HG02852 (cell line): ENCODE measurements at regions not wholly inside any gene's neighbourhood (a gene's known extent, or its start where the extent isn't known, plus 50 kb on each side); places are given as distances from the start of the nearest gene placed in this dataset.

Experiments used
- ATAC-seq: cut with Tn5 transposase; IDR thresholded peaks from one replicate; pipeline ENCODE4 v1.9.1; 2021; ENCODE audit warnings: mild to moderate bottlenecking, moderate library complexity; ENCODE audit not compliant: unreplicated experiment

DNA sequence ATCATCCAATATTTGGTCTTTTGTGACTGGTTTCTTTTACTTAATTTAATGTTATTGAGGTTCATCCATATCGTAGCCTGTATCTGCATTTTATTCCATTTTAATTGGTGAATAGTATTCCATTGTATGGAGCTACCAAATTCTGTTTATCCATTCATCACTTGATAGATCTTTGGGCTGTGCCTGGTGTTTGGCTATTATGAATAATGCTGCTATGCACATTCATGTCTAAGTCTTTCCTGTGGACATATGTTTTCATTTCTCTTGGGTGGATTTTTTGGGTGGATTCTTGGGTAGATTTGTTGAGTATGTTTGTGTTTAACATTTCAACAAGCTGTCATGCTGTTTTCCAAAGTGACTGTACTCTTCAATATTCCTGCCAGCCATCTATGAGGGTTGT, 52.5 kb upstream of the NEDD4L start:
- ATAC-seq: no peak

DNA sequence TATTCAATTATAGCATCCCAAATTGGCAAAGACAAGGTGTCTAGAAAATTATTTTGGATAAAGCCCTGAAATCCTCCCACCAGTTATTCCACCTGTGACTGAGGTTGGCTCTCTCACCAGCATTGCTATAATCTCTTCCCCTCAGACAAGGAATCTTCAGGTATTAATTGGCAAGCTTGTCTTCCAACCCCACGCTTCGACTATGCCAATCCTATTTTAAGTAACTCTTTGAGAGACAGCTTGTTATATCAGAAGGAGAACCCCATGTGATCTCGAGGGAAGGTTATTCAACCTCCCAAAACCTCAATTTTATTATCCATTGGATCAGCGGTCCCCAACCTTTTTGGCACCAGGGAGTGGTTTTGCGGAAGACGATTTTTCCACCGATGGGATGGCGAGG, 54.5 kb upstream of the NEDD4L start:
- no peak for ATAC-seq

DNA sequence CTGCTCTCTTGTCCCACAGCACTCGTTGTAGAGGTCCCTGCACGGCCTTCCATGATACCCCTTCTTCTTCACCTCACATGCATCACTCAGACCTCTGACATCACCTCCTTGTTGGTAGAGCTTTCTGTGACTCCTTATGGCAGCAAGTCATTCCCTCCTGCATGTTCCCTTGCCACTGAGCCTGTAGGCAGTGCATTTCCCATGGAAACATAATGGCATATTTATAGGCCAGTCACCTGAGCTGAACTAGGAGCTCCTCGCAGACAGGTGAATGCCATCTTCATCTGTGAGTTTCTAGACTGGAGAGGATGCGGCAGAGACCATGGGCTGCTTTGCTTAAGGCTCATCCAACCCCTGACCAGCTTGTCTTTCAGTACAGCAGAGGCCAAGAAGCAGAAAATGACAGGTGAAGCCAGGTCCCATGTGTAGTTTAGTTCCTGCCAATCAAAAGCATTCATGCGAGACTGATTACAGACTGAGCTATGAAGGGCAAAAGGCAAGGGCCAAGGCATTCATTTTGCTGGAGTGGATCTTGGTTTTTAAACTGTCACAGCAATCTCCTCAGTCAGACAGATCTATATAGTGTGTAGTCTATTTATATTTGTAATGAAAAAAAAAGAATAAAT, 59.4 kb upstream of the NEDD4L start:
- no peak for ATAC-seq

DNA sequence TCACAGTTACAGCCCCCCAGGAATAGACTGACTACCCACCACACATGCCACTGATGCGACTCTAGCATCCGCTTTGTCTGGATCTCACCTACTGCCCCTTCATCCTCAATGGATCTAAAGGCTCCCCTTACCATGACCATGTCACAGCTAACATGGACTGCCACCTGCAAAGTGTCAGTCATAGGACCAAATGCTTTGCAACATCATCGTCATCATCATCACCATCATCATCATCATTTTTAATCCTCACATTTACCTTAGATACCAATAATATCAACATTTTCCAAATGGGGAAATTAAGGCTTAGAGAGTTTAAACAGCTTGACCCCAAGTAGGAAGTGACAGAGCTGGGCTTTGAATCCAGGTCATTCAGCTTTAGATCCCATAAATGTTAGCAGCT, 60.1 kb upstream of the NEDD4L start:
- ATAC-seq: no peak

DNA sequence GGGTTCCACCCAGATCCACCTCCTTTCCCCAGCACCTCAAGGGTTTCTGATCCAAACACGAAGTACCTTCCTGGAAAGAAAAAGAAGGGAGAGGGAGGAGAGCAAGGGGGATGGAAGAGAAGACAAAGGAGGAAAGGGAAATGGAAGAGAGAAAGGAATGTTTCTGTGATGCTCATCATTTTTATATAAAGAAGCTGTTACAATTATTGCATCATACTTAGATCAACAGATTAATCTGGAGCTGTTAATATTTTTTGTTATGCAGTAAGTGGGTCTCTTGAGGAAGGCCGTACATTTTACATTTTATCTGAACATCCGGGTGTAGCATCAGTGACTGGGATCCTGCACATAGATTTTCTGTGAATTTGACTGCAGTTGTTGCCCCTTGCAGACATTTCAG, 60.6 kb upstream of the NEDD4L start:
- no peak for ATAC-seq

DNA sequence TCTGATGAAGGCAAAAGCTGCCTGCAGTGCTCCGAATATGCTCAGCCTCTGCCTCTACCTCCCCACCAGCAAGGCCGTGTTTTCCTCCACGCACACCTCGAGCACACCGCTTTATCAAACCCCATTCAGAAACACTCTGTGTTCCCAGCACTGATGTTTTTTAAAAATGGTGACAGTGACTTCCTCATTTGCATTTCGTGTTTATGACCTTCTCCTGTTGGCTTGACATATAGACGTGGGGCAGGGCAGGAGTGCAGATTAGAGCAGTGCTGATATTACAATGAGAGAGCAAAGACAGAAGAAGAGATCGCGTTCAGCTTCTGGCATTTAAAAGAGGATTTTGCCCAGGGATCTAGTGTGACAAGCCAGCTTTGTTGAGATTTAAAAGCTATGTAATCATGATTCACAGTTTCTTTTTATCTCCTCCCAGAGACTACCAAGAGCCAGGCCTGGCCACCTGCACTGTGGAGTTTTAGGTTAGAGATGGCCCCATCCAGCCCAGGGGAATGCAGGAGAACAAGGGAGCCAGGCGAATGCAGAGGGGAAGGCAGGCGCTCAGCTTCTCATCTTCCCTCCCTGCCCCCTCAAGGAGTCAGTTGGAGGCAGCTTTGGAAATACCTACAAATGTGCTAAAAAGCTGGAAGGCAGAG, 61.5 kb upstream of the NEDD4L start:
- ATAC-seq: no peak

DNA sequence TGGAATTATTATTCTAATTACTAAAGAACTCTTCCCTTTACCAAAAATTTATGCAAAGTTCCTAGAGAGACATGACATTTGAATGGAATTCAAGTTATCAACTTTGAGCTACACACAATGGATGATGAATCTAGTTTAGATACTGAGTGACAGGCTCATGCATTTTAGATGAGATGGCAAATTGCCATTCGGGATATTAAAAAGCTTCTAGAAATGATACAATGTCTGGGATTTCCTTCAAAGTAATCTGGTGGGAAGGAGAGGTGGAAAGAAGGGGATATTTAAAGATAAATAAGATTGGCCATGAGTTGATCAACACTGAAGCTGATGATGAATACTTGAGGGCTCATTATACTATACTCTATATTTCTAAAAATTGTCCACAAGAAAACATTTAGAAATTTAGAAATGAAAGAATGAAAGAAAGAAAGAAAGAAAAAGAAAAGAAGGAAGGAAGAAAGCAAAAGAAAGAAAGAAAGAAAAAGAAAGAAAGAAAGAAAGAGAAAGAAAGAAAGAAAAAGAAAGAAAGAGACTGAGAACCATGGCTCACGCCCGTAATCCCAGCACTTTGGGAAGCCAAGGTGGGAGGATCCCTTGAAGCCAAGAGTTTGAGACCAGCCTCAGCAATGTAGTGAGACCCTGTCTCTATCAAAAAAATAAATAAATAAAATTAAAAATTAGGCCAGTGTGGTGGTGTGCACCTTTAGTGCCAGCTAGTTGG, 62.6 kb upstream of the NEDD4L start:
- no peak for ATAC-seq

DNA sequence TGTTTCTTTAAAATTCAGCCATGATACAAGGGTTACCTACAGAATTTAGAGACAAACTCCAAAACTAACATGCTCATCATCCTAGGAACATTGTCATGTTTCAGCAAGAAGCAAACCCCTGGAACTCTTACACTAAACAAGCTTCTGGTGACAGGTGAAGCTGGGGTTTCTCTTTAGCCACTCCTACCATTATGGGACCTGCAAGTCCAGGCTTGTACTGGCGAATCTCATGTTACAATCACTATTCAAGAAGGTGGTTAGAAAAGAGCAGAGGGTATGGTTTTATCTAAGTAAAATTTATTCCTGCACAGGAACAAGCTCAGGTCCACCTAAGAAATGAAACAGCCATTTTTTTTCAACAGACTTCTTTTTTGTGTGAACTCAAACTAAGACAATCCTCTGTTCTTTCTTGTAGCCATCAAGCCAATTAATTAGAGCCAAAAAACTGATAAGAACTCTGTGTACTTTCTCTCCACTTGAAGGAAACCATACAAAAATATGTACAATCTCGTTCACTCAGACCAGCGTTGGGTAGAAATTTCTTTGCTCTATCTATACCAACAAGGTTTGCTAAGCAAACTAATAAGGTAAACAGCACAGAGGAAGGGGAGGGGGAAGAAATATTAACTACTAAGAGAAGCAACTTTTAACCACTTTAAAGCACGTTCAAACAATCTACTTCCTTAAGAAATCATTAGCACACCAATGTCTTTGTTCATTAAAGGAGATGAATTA, 63.3 kb upstream of the NEDD4L start:
- ATAC-seq: no peak

DNA sequence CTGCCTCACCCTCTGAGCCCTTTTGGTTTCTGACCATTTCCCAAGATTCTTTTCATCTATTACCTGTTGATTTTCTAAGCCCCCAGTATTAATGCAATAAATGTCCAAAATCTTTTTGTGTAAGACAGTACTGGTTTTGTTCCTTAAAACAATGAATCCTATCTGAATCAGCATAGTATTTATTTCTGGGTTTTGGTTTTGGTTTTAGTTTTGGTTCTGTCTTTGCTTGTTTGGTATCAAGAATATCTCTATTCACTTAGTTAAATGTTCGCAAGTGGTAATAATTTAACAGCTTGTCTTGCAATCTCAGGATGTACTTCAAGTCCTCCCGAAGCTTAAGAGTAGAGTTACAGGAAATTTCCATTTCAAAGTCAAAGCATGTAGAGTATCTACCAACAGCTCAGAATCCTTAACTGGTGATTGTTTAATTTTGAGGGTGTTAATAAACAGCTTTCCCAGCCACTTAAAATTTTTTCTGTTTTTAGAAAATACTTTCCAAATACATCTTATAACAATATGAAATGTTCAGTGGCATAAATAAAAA, 67.7 kb upstream of the NEDD4L start:
- ATAC-seq: no peak

DNA sequence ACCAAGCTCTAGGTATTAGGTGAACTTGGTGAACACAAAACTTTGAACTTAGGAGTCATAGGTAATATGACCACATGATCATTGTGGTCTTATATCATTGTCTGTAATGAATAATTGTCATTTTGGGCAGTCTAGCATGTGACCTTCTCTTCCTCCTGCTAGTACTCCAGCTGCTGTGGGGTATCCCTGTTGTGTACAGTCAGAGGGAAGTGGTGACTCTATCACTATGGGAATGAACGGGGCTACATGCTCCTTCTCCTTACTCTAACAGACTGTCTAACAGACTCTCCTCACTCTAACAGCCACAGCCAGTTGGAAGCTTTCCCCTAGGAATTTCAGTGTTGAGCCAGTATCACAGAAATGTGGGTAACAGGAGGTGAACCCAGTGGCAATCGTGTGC, 68.2 kb upstream of the NEDD4L start:
- ATAC-seq: no peak

DNA sequence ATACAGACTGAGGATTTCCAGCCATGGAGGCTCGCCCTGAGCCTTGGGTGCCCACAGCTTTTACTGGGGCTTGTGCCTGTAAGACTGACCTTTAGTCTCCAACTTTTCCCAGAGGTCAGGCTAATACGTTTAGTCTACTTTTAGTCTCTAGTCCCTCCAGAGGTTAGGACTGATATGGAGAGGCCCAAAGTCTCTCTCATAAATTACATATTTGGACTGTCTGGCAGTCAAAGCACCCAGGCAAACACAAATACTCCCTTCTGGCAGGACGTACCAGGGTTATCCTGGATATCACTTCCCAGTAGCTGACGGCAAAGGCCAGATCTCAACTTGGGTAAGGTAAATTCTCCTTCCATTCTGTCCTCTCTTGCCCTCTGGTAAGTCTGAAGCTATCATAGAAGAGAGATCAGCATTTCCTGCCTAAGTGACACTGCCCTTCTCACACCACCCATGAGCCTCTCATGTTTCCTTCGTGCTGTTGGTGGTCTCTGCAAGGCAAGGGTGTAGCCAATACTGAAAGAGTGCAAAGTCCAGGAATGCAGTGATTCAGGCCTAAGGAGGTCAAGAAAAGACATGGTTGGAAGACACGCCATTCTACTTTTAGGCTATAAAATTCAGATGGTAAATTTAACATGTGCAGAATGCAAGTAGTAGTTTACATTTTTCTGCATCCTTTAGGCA, 69.3 kb upstream of the NEDD4L start:
- ATAC-seq: no peak

DNA sequence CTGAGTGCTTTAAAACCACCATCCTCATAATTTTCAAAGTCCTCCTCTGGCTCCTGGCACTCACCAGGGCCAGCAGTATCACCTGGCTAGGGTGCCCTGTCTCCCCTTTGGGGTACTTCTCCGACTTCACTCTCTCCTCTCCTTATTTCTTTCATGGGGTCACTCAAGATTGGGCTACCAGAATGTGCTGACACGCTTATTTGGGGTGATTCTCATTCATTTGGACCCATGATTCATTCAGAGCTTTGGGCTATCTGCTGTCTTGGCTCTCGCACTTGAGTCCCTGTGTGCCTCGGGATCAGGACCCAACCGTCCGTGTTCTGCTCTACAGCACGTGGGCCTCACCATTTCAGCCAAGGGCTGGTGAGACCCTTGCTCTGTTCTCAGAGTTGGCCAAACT, 70.1 kb upstream of the NEDD4L start:
- no peak for ATAC-seq

DNA sequence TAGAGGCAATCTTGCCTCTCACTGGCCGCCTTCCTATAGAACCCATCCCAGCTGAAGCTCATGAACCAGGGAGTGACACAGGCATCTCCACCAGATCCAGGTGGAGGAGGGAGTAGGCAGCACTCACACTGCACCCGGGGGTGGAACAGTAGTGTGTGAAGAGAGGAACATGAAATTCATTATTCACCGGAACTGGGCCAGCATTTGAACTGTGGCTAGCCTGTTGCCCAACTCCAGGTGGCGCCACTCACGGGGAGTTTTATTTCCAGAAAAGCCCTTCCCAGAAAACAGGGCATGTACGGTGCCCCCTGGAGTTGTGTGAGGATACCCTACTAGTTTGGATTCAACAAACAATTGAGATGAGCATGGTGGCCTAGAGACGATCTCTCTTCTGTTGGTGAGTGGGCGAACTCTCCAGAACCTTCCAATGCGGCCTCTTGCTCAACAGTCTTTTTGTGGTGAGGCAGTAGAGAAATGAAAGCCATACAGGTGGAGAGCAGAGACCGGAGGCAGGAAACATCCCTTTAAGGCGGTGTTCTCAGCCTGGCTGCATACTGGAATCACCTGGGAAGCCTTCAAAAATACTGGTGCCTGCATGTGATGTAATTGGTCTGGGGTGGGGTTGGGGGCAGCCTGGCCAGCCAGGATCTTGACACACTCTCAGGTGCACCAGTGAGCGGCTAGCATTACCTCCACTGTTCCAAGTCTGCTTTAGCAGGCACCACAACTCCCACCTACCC, 73.5 kb upstream of the NEDD4L start:
- ATAC-seq: no peak

DNA sequence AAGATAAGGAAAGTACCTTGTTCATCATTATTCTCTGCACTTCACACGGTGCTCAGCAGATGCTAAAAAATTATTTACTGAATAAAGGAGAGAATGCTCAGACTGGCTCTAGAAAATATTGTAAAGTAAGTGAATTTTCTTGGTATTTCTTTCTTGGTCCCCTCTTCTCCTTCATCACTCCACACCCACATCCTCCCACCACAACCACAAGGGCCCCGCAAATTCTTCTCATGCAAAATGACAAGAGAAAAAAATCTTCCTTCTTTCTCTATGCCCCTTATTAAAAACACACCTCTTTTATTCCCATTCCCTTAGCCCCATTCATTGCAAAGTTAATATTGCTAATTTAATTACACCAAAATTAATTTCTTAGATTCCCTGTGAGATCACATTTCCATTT, 74.2 kb upstream of the NEDD4L start:
- ATAC-seq: no peak

DNA sequence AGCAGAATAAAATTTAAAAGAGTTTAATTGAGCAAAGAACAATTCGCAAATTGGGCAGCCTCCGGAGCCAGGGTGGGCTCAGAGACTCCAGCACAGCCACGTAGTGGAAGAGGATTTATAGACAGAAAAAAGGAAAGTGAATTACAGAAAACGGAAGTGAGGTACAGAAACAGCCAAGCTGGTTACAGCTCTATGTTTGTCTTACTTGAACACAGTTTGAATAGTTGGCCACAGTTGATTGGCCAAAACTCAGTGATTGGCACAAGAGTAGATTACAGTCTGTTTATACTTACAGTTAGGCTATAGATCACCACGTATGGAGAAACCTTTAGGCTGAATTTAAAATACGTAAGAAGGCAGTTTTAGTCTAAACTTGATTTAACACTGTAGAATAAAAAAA, 78.8 kb upstream of the NEDD4L start:
- no peak for ATAC-seq

DNA sequence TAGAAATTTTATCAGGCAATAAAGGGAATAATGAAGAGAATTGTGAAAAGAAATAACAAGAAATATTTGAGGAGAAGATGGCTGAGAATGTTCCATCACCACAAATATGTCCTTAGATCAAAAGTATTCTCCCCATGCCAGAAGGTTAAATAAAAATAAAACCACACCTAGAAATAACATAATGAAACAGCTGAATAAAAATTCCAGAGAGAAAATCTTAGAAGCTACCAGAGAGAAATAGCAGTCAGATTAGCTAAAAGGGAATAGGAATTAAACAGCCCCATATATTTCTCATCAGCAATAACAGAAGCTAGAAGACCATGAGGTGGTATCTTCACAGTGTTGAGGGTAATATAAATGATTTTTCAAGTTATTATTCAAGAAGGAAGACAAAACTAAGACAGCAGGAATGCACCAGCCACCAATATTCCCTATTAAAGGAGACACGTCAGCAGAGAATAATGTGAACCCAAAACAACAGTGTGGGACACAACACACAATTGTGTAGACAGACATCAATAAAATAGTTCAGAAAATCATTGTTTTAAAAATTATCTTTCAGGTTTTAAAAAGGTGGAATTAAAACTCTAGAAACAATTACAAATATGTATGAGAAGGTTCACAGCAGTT, 82.0 kb upstream of the NEDD4L start:
- no peak for ATAC-seq

DNA sequence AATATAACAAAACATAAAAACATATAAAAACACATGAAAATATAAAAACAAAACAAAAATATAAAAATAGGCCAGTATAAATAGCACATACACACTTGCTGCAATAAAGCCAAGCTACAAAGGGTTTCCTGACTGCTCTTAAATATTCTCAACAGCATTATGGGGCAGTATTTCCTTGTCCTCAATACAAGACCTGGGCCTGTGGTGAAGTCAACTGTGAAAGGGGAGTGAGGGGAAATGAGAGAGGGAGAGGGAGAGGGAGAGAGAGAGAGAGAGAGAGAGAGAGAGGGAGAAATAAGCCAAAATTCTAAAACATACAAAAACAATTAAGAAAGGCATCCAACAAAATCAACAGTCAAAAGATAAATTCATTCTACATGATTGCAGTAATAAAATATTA, 82.6 kb upstream of the NEDD4L start:
- ATAC-seq: no peak

DNA sequence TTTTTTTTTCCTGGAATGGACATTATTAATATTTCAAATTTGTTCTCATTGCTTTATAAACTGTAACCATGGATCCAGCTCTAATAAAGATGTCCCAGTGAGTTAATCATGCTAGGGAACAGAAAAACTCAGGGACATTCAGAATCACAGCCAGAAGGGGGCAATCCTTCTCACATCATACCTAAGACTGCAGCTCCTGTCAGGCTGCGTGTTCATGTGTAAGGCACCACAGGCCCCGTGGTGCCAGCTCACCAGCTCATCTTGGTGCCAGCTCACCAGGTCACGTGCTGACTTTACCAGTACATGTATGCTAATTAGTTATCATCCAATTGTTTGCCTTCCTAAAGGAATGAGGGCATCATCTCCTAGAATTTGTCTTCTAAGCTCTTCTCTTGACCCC, 84.7 kb upstream of the NEDD4L start:
- ATAC-seq: no peak

DNA sequence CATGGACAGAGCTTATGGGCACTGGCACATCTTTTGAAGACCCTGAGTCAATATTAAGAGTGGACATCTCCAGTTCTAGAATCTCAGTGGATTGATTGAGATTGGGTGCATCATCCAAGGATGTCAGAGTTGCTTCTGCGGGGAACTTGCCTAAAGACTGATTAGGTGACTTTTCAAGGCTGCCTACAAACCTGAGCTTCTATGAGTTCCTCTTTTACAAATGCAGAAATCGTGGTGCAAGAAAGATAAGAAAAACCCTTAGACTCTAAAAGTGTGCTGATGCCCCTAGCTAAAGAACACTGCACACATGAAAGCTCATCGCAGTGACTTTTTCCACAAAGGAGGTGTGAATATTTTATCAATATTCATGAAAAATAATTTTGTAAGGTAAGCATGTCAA, 86.8 kb upstream of the NEDD4L start:
- ATAC-seq: no peak

DNA sequence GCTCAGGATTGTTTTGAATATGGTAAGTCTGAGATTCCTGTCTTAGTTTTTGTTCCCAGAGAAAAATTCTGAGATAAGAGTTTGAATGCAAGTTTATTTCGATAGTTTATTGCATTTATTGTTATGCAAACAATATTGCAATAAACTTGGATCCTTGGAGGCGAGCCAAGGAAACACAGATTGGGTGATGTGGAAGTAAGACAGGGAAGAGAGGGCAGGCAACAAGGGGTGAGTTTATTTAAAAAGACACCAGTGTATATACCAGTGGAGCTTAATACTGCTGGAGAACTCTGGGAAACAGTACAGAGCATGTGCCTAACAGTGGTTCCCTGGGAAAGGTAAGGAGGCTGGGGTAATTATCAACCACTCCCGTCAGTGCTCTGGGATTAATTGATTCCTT, 87.5 kb upstream of the NEDD4L start:
- no peak for ATAC-seq
